Calu3 (cell line): ENCODE measurements at regions not wholly inside any gene's neighbourhood (a gene's known extent, or its start where the extent isn't known, plus 50 kb on each side); places are given as distances from the start of the nearest gene placed in this dataset.
"Not testable (repeated sequence)": the region's sequence is repeated elsewhere in the genome, so short reads cannot be mapped to it uniquely, and the experiment has no call there.

ENCODE experiments used
- BruUV-seq: library from RNA; stranded (reverse); fragments of 400-500 nt; replicated peaks from 2 replicates; lab custom pipeline; 2021; lab: Mats Ljungman, UMichigan
- CTCF ChIA-PET: fragments of 300-600 bp; sonication (Branson Sonifier 250); formaldehyde crosslinking; loops from one replicate; lab custom pipeline; 2022; ENCODE audit warnings: antibody characterized with exemption; lab: Charles Lee
- DNase-seq: peaks from one replicate; pipeline ENCODE4 v3.0.0; 2022
- H3K27ac Mint-ChIP-seq: one replicate; pipeline ENCODE4 v1.8.0; 2022; ENCODE audit warnings: mixed read lengths; ENCODE audit not compliant: unreplicated experiment
- H3K27me3 Mint-ChIP-seq: one replicate; pipeline ENCODE4 v1.8.0; 2022; ENCODE audit warnings: mixed read lengths; ENCODE audit not compliant: unreplicated experiment
- H3K36me3 Mint-ChIP-seq: one replicate; pipeline ENCODE4 v1.8.0; 2022; ENCODE audit warnings: mild to moderate bottlenecking, moderate library complexity, mixed read lengths; ENCODE audit not compliant: insufficient read depth, unreplicated experiment
- H3K4me1 Mint-ChIP-seq: one replicate; pipeline ENCODE4 v1.8.0; 2022; ENCODE audit warnings: mild to moderate bottlenecking, low read depth, mixed read lengths; ENCODE audit not compliant: unreplicated experiment
- H3K4me3 Mint-ChIP-seq: one replicate; pipeline ENCODE4 v1.8.0; 2022; ENCODE audit warnings: mild to moderate bottlenecking, low read depth, moderate library complexity, mixed read lengths; ENCODE audit not compliant: unreplicated experiment
- H3K9me3 Mint-ChIP-seq: one replicate; pipeline ENCODE4 v1.8.0; 2022; ENCODE audit warnings: low read depth, mixed read lengths; ENCODE audit not compliant: unreplicated experiment
- CTCF ChIP-seq: fragments of 200-600 bp; IDR thresholded peaks from one replicate; pipeline ENCODE4 v1.8.0; 2022; ENCODE audit warnings: antibody characterized with exemption; ENCODE audit not compliant: unreplicated experiment
- intact Hi-C: fragments of 100-400 bp; cut with micrococcal nuclease; formaldehyde crosslinking; loops from one replicate; pipeline ENCODE4 v1.10.0; 2022; ENCODE audit not compliant: unreplicated experiment

GRCh38 chr5:84779186-84779585 is 394.5 kb upstream of the EDIL3 start:
- no peaks in the 10 kb centered on the region for H3K27me3 Mint-ChIP-seq
- H3K4me1 Mint-ChIP-seq: no peaks in the 10 kb centered on the region
- no peaks in the 10 kb centered on the region for H3K9me3 Mint-ChIP-seq
- no peak overlapping the region for H3K27ac Mint-ChIP-seq
- intact Hi-C loops: no loop called here
- no peak for DNase-seq
- TF ChIP-seq CTCF: no peak
- no peak overlapping the region for H3K4me3 Mint-ChIP-seq
- CTCF ChIA-PET: no interaction called here
- BruUV-seq: no TSS peak
- H3K36me3 Mint-ChIP-seq: no peaks in the 10 kb centered on the region

GRCh38 chr5:84764227-84764626 is 379.5 kb upstream of the EDIL3 start:
- no peak overlapping the region for H3K27ac Mint-ChIP-seq
- no peak overlapping the region for H3K4me3 Mint-ChIP-seq
- TF ChIP-seq CTCF: no peak
- CTCF ChIA-PET: no interaction called here
- intact Hi-C loops: no loop called here
- no peaks in the 10 kb centered on the region for H3K9me3 Mint-ChIP-seq
- peaks cover 7% of the 10 kb centered on the region for H3K4me1 Mint-ChIP-seq
- BruUV-seq: no TSS peak
- no peaks in the 10 kb centered on the region for H3K36me3 Mint-ChIP-seq
- DNase-seq: no peak
- H3K27me3 Mint-ChIP-seq: no peaks in the 10 kb centered on the region

DNA sequence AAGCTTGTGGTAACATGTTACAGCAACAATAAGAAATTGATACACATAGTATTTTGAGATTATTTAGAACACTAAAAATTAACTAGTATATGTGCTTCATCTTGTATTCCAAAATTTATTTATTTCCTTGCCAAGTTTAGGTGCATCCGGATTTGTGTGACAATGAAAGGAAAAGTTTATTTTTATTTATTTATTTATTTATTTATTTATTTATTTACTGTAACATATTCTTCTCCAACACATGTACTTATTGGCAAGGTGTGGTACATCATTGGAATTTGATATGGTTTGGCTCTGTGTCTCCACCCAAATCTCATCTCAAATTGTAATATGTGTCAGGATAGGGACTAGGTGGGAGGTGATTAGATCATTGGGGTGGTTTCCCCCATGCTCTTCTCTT is 373.3 kb upstream of the EDIL3 start:
- no TSS peak for BruUV-seq
- DNase-seq: no peak
- Mint-ChIP-seq H3K4me3 (no peak overlapping the region), H3K4me1 (no peaks in the 10 kb centered on the region), H3K27ac (no peak overlapping the region), H3K27me3 (no peaks in the 10 kb centered on the region), H3K9me3 (no peaks in the 10 kb centered on the region), H3K36me3 (no peaks in the 10 kb centered on the region)
- no peak for TF ChIP-seq CTCF
- CTCF ChIA-PET: no interaction called here
- intact Hi-C loops: no loop called here

GRCh38 chr5:84752780-84753179 is 368.1 kb upstream of the EDIL3 start:
- Mint-ChIP-seq H3K4me1 (no peaks in the 10 kb centered on the region), H3K27me3 (no peaks in the 10 kb centered on the region), H3K4me3 (no peak overlapping the region), H3K27ac (no peak overlapping the region), H3K36me3 (no peaks in the 10 kb centered on the region), H3K9me3 (no peaks in the 10 kb centered on the region)
- TF ChIP-seq CTCF: no peak
- DNase-seq: no peak
- no TSS peak for BruUV-seq
- intact Hi-C loops: no loop called here
- CTCF ChIA-PET: no interaction called here

- DNase-seq: no peak
- no peaks in the 10 kb centered on the region for H3K9me3 Mint-ChIP-seq
- intact Hi-C loops: no loop called here
- CTCF ChIA-PET: no interaction called here
- no peak for TF ChIP-seq CTCF
- H3K36me3 Mint-ChIP-seq: no peaks in the 10 kb centered on the region
- no TSS peak for BruUV-seq
- peaks cover 9% of the 10 kb centered on the region for H3K4me1 Mint-ChIP-seq
- H3K27ac Mint-ChIP-seq: no peak overlapping the region
- no peak overlapping the region for H3K4me3 Mint-ChIP-seq
- no peaks in the 10 kb centered on the region for H3K27me3 Mint-ChIP-seq
Measured at GRCh38 chr5:84748313-84748712, 363.6 kb upstream of the EDIL3 start.

DNA sequence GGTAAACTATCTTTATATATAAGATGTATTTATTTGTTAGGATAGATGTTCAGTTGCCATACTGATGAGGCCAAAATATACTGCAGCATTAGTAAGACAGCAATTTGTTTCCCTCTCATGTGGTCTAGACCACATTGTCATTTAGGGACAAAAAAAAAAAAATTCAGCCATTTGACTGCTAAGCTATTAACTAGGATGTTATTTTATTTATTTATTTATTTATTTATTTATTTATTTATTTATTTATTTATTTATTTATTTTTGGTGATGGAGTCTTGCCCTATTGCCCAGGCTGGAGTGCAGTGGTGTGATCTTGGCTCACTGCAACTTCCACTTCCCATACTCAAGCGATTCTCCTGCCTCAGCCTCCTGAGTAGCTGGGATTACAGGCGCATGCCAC is 361.6 kb upstream of the EDIL3 start:
- H3K4me1 Mint-ChIP-seq, H3K36me3 Mint-ChIP-seq, H3K27me3 Mint-ChIP-seq, BruUV-seq, intact Hi-C loops, DNase-seq, H3K27ac Mint-ChIP-seq, H3K4me3 Mint-ChIP-seq, CTCF ChIA-PET, H3K9me3 Mint-ChIP-seq: not testable (repeated sequence)
